Stomach (tissue), 4 donors: ENCODE measurements at regions not wholly inside any gene's neighbourhood (a gene's known extent, or its start where the extent isn't known, plus 50 kb on each side); places are given as distances from the start of the nearest gene placed in this dataset.

Experiments used
- EP300 ChIP-seq: sonication (generic); formaldehyde crosslinking; IDR thresholded peaks from one replicate; pipeline ENCODE4 v1.6.1; 2017; ENCODE audit warnings: antibody characterized with exemption
- POLR2A ChIP-seq, 4 donors: fragments of 450-650 bp; IDR thresholded peaks; one replicate each; pipeline ENCODE4 v1.6.1; 2016; ENCODE audit warnings: antibody characterized with exemption in 4 of 4, control low read depth in 2 of 4, mild to moderate bottlenecking in 1 of 4, moderate library complexity in 1 of 4
- POLR2AphosphoS5 ChIP-seq, 3 donors: sonication (generic); formaldehyde crosslinking; IDR thresholded peaks; one replicate each; pipeline ENCODE4 v1.6.1; 2016; ENCODE audit warnings: antibody characterized with exemption in 3 of 3
- TF ChIP-seq, protein P1 (sequence below), 7 experiments: fragments of 450-650 bp in 4 of 7; fragments of 200-600 bp in 3 of 7; sonication (generic) in 3 of 7; IDR thresholded peaks; one replicate each; pipeline ENCODE4 v1.5.1; 2016 to 2019; ENCODE audit warnings: antibody characterized with exemption in 7 of 7, control low read depth in 2 of 7, mild to moderate bottlenecking in 1 of 7

DNA sequence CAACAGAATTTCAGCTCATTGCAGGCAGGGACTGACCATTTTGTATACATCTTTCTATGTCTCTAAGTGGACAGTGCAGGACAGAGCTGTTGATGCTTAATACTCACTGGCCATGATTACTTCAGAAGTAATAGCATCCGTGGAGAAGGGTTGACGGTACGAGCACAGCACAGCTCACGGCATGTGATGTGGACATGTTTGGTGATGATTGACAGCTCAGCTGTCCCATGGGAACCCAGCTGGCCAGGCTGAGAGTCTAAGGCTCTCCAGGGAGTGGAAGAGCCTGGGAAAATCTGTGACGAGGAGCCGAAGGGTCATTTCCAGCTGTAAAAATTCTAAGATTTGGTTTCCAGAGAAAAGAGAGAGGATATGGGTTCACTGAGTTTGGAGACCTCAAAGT is 198.2 kb downstream of the SNX19 start:
- TF ChIP-seq, protein P1, sequence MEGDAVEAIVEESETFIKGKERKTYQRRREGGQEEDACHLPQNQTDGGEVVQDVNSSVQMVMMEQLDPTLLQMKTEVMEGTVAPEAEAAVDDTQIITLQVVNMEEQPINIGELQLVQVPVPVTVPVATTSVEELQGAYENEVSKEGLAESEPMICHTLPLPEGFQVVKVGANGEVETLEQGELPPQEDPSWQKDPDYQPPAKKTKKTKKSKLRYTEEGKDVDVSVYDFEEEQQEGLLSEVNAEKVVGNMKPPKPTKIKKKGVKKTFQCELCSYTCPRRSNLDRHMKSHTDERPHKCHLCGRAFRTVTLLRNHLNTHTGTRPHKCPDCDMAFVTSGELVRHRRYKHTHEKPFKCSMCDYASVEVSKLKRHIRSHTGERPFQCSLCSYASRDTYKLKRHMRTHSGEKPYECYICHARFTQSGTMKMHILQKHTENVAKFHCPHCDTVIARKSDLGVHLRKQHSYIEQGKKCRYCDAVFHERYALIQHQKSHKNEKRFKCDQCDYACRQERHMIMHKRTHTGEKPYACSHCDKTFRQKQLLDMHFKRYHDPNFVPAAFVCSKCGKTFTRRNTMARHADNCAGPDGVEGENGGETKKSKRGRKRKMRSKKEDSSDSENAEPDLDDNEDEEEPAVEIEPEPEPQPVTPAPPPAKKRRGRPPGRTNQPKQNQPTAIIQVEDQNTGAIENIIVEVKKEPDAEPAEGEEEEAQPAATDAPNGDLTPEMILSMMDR (IDR thresholded peaks at IDR 0.05) = no peak
- no peak for TF ChIP-seq POLR2A (IDR thresholded peaks at IDR 0.05)
- TF ChIP-seq POLR2AphosphoS5 (IDR thresholded peaks at IDR 0.05) = no peak
- no peak for TF ChIP-seq EP300
